HepG2 (cell line): ENCODE measurements at regions not wholly inside any gene's neighbourhood (a gene's known extent, or its start where the extent isn't known, plus 50 kb on each side); places are given as distances from the start of the nearest gene placed in this dataset.

Source experiments
- ATAC-seq: fragments of 200-7000 bp; cut with Tn5 transposase; 3 replicates; pipeline ENCODE4 v1.9.1; 2020; ENCODE audit warnings: mild to moderate bottlenecking, moderate library complexity
- BruUV-seq: library from RNA; stranded (reverse); fragments of 400-500 nt; replicated peaks from 2 replicates; lab custom pipeline; 2021; lab: Mats Ljungman, UMichigan
- CTCF ChIA-PET: fragments of 300-600 bp; formaldehyde crosslinking; extraction: SDS; loops from one replicate; lab custom pipeline; 2021; ENCODE audit warnings: low total read pairs, inconsistent platforms, low intra/inter-chr PET ratio; lab: Yijun Ruan, JAX
- POLR2A ChIA-PET: fragments of 350-600 bp; sonication (Branson Sonifier 250); formaldehyde crosslinking; loops from one replicate; lab custom pipeline; 2020; ENCODE audit warnings: antibody characterized with exemption, inconsistent platforms; lab: Yijun Ruan, JAX
- DNase-seq: peaks from one replicate; pipeline ENCODE4 v3.0.0-alpha.2; 2015; ENCODE audit warnings: low spot score
- FAIRE-seq: peaks from 3 replicates; lab custom pipeline; 2011; peaks lifted over from hg19 to GRCh38; lab: Jason Lieb, UNC
- H2AFZ ChIP-seq: one replicate; pipeline ENCODE4 v1.6.1; 2011; ENCODE audit warnings: low read length, inconsistent platforms
- H3K27ac ChIP-seq: fragments of 300-600 bp; 3 replicates; pipeline ENCODE4 v1.8.0; 2011; ENCODE audit warnings: mixed run types, mild to moderate bottlenecking, mixed read lengths, low read length, inconsistent platforms; ENCODE audit not compliant: insufficient read depth; ENCODE audit errors: extremely low read length
- H3K27me3 ChIP-seq, 2 experiments: fragments of 200-600 bp in 1 of 2; 2 replicates in 1 of 2; 3 replicates in 1 of 2; pipeline versions ENCODE4 v1.6.0 to v1.8.0; 2011; ENCODE audit warnings: low read length in 2 of 2, mild to moderate bottlenecking in 2 of 2, moderate library complexity in 2 of 2, inconsistent platforms in 1 of 2; ENCODE audit not compliant: insufficient read depth in 2 of 2, control insufficient read depth in 1 of 2
- H3K36me3 ChIP-seq, 2 experiments: fragments of 200-600 bp in 1 of 2; replicated peaks in 1 of 2; 2 replicates in 1 of 2; 3 replicates in 1 of 2; pipeline versions ENCODE4 v1.5.1 to v1.8.0; 2011; ENCODE audit warnings: low read length in 2 of 2, inconsistent platforms in 1 of 2; ENCODE audit not compliant: insufficient read depth in 2 of 2, control insufficient read depth in 1 of 2
- H3K4me1 ChIP-seq: 2 replicates; pipeline ENCODE4 v1.5.1; 2012; ENCODE audit warnings: low read length, inconsistent platforms; ENCODE audit not compliant: insufficient read depth
- H3K4me2 ChIP-seq: 2 replicates; pipeline ENCODE4 v1.6.0; 2011; ENCODE audit warnings: low read depth, low read length, inconsistent platforms
- H3K4me3 ChIP-seq, 3 experiments: fragments of 200-600 bp in 1 of 3; sonication (generic), shearing (Covaris generic) in 1 of 3; replicated peaks in 1 of 3; 2 replicates each; pipeline ENCODE4 v1.5.1; 2011 to 2016; ENCODE audit warnings: low read length in 3 of 3, inconsistent platforms in 2 of 3, low read depth in 2 of 3, mild to moderate bottlenecking in 2 of 3, control low read depth in 1 of 3, mixed read lengths in 1 of 3; ENCODE audit not compliant: insufficient read depth in 1 of 3
- H3K79me2 ChIP-seq: one replicate; pipeline ENCODE4 v1.6.1; 2011; ENCODE audit warnings: low read length, inconsistent platforms; ENCODE audit not compliant: insufficient read depth
- H3K9ac ChIP-seq: 2 replicates; pipeline ENCODE4 v1.6.0; 2011; ENCODE audit warnings: mild to moderate bottlenecking, low read depth, low read length, inconsistent platforms; ENCODE audit not compliant: insufficient read depth
- H3K9me3 ChIP-seq: 2 replicates; pipeline ENCODE4 v1.5.1; 2012; ENCODE audit warnings: mild to moderate bottlenecking, low read length
- H4K20me1 ChIP-seq: 2 replicates; pipeline ENCODE4 v1.6.0; 2011; ENCODE audit warnings: inconsistent platforms, mild to moderate bottlenecking, low read length, moderate library complexity; ENCODE audit not compliant: insufficient read depth
- BRCA1 ChIP-seq: sonication (generic); formaldehyde crosslinking; IDR thresholded peaks from 2 replicates; pipeline ENCODE4 v1.4.0; 2020; ENCODE audit warnings: missing genetic modification reagents
- CREB1 ChIP-seq, 2 experiments: fragments of 450-650 bp in 1 of 2; IDR thresholded peaks; 2 replicates each; pipeline ENCODE4 v1.6.1; 2016 to 2017; ENCODE audit warnings: control low read depth in 1 of 2, mild to moderate bottlenecking in 1 of 2, missing compliant biosample characterization in 1 of 2, missing genetic modification characterization in 1 of 2
- FOXP1 ChIP-seq, 2 experiments: fragments of 450-650 bp in 1 of 2; IDR thresholded peaks; 2 replicates each; pipeline ENCODE4 v1.6.1; 2017 to 2018; ENCODE audit warnings: antibody characterized with exemption in 1 of 2
- HNF1B ChIP-seq: sonication (generic); formaldehyde crosslinking; IDR thresholded peaks from 2 replicates; pipeline ENCODE4 v1.5.1; 2020; ENCODE audit warnings: mild to moderate bottlenecking, moderate library complexity, missing genetic modification reagents
- MAFF ChIP-seq: IDR thresholded peaks from 2 replicates; pipeline ENCODE4 v1.6.1; 2011; ENCODE audit warnings: low read depth, low read length, improper control_type of control experiment
- MAFK ChIP-seq, 2 experiments: IDR thresholded peaks in 1 of 2; conservative IDR thresholded peaks in 1 of 2; 2 replicates each; pipeline ENCODE4 v1.6.1; 2011; ENCODE audit warnings: improper control_type of control experiment in 2 of 2, low read length in 2 of 2
- NFKBIZ ChIP-seq: IDR thresholded peaks from 2 replicates; pipeline ENCODE4 v1.6.1; 2018; ENCODE audit warnings: missing genetic modification reagents, missing compliant biosample characterization
- NR3C1 ChIP-seq: sonication (generic); formaldehyde crosslinking; IDR thresholded peaks from 2 replicates; pipeline ENCODE4 v1.4.0; 2020; ENCODE audit warnings: missing genetic modification reagents
- PAWR ChIP-seq: sonication (generic); formaldehyde crosslinking; IDR thresholded peaks from 2 replicates; pipeline ENCODE4 v1.4.0; 2020; ENCODE audit warnings: missing genetic modification reagents, mild to moderate bottlenecking, borderline replicate concordance
- REXO4 ChIP-seq: sonication (generic); formaldehyde crosslinking; IDR thresholded peaks from 2 replicates; pipeline ENCODE4 v1.8.0; 2022; ENCODE audit warnings: missing genetic modification reagents, mild to moderate bottlenecking, borderline replicate concordance
- SETDB1 ChIP-seq: sonication (generic); formaldehyde crosslinking; IDR thresholded peaks from 2 replicates; pipeline ENCODE4 v1.5.1; 2020; ENCODE audit warnings: missing genetic modification reagents, mild to moderate bottlenecking, borderline replicate concordance
- TBX3 ChIP-seq: fragments of 450-650 bp; IDR thresholded peaks from 2 replicates; pipeline ENCODE4 v1.6.1; 2017; ENCODE audit warnings: antibody characterized with exemption, mild to moderate bottlenecking, inconsistent platforms, borderline replicate concordance
- ZBTB7B ChIP-seq: sonication (generic); formaldehyde crosslinking; IDR thresholded peaks from 2 replicates; pipeline ENCODE4 v1.4.0; 2020; ENCODE audit warnings: missing genetic modification reagents
- ZNF143 ChIP-seq: sonication (generic); formaldehyde crosslinking; IDR thresholded peaks from 2 replicates; pipeline ENCODE4 v1.4.0; 2020; ENCODE audit warnings: missing genetic modification reagents
- ZNF253 ChIP-seq: sonication (generic); formaldehyde crosslinking; IDR thresholded peaks from 2 replicates; pipeline ENCODE4 v1.8.0; 2022; ENCODE audit warnings: mild to moderate bottlenecking, missing genetic modification reagents, borderline replicate concordance
- ZNF329 ChIP-seq: sonication (generic); formaldehyde crosslinking; IDR thresholded peaks from 2 replicates; pipeline ENCODE4 v1.9.0; 2021; ENCODE audit warnings: low read depth, mild to moderate bottlenecking, missing genetic modification reagents
- ZNF431 ChIP-seq: sonication (generic); formaldehyde crosslinking; IDR thresholded peaks from 2 replicates; pipeline ENCODE4 v1.9.0; 2022; ENCODE audit warnings: missing genetic modification reagents, low read depth, mild to moderate bottlenecking, borderline replicate concordance
- ZNF468 ChIP-seq: sonication (generic); formaldehyde crosslinking; IDR thresholded peaks from 2 replicates; pipeline ENCODE4 v1.8.0; 2022; ENCODE audit warnings: mild to moderate bottlenecking, moderate library complexity, missing genetic modification reagents
- ZNF558 ChIP-seq: sonication (generic); formaldehyde crosslinking; IDR thresholded peaks from 2 replicates; pipeline ENCODE4 v1.9.0; 2022; ENCODE audit warnings: mild to moderate bottlenecking, missing genetic modification reagents, borderline replicate concordance
- WGBS: methylation state at CpG from one replicate; pipeline ENCODE4 v1.1.6; 2017; ENCODE audit warnings: low lambda C conversion rate; 5-methylcytosine and 5-hydroxymethylcytosine counted together
- in situ Hi-C: cut with HindIII; loops from 2 replicates; pipeline ENCODE4 v1.10.0; 2017; ENCODE audit warnings: low pct_unique_long_range_greater_than_20kb; ENCODE audit not compliant: extremely low pct_ligation_motif_present
- intact Hi-C: fragments of 100-400 bp; cut with micrococcal nuclease; formaldehyde crosslinking; loops from one replicate; pipeline ENCODE4 v1.10.0; 2022; ENCODE audit not compliant: unreplicated experiment

DNA sequence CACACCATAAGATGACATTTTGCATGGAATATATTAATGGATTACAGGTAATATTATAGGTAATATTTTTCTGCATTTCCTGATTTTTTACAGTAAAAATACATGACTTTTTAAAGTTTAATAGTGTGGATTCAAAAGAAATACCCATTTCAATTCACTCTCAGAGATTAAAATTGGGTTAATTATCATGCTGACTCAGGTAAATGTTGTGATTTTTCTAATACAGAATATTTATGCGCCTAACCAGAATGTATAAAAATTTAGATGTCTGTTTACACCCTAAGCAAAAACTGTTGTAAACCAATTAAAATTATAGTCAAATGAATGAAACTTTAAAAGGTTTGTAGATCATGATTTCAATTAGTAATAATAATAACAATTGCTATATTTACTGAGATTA, 117.2 kb upstream of the FLRT2 start:
- no peak overlapping the region for H3K27ac ChIP-seq
- FAIRE-seq (no peak), ATAC-seq (no peak), DNase-seq (no peak)
- intact Hi-C loops (no loop called here), in situ Hi-C loops (loop anchor here (10.0 kb wide), 1 partner anchor 112 kb away; no protein-coding TSS in a partner anchor)
- no TSS peak for BruUV-seq
- H3K27me3 ChIP-seq, result no peaks in the 10 kb centered on the region
- no peak overlapping the region for H3K9ac ChIP-seq
- H3K9me3 ChIP-seq, result peaks cover 56% of the 10 kb centered on the region
- H3K79me2 ChIP-seq, result no peaks in the 10 kb centered on the region
- POLR2A ChIA-PET, result no interaction called here
- TF ChIP-seq ZNF468 (no peak), MAFF (0 out of 2 replicates have a peak, but pooled peaks have one; percentile 52), MAFK (conservative IDR thresholded peaks at IDR 0.05 in 1 of 2, IDR thresholded peaks at IDR 0.05 in 1 of 2; ENCODE audit: low read length in 2 of 2) (peak; percentile 29 to 63; a peak in 3 of 4 replicates)
- H3K36me3 ChIP-seq, result no peaks in the 10 kb centered on the region
- H4K20me1 ChIP-seq, result no peaks in the 10 kb centered on the region
- H3K4me3 ChIP-seq, result no peak overlapping the region
- CTCF ChIA-PET, result no interaction called here
- H3K4me1 ChIP-seq, result no peaks in the 10 kb centered on the region
- no peak overlapping the region for H3K4me2 ChIP-seq
- 95% methylated on average over 1 of the region's 1 CpG for WGBS
- no peak overlapping the region for H2AFZ ChIP-seq

DNA sequence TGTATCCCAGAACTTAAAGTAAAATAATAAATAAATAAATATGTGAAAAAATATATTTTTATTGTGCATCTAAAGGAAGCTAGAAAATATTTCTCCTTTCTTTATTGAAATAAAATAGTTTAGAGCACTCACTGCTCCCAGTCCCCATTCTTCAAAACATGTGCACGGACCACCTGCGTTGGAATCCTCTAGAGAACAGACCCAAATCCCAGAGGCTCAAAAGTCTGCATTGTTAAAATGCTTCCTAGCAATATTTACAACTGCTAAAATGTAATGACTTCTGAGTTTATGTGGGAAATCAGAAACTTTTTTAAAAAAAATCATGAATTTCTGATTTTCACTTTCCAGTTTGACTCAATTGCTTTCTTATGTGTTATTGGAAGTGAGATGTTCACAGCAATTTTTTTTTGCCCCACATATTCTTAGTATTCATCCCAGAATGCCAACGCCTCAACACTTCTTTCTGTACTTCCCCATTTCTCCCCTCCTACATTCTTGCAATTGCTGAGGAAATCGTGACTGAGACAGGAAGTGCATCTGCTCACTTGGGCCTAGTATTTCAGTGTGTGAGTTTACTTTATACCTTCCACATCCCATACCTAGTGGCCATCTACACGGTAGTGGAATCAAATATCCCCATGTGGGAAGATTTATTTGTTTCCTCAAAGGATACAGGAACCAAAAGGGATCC, 116.0 kb upstream of the FLRT2 start:
- intact Hi-C loops (loop anchor here (2.0 kb wide), 1 partner anchor 115 kb away; no protein-coding TSS in a partner anchor), in situ Hi-C loops (loop anchor here (10.0 kb wide), 1 partner anchor 111 kb away; no protein-coding TSS in a partner anchor)
- POLR2A ChIA-PET, result no interaction called here
- no peaks in the 10 kb centered on the region for H3K4me1 ChIP-seq
- no peaks in the 10 kb centered on the region for H3K27me3 ChIP-seq
- CTCF ChIA-PET, result no interaction called here
- H3K79me2 ChIP-seq, result no peaks in the 10 kb centered on the region
- DNase-seq, result no peak
- H3K4me3 ChIP-seq, result no peak overlapping the region
- H3K9ac ChIP-seq, result no peak overlapping the region
- 3% methylated on average over 5 of the region's 5 CpGs for WGBS
- H3K9me3 ChIP-seq, result peaks cover 45% of the 10 kb centered on the region
- H3K36me3 ChIP-seq, result no peaks in the 10 kb centered on the region
- FAIRE-seq, result no peak
- H2AFZ ChIP-seq, result no peak overlapping the region
- ATAC-seq, result no peak
- no peak overlapping the region for H3K27ac ChIP-seq
- no peak overlapping the region for H3K4me2 ChIP-seq
- BruUV-seq, result no TSS peak
- H4K20me1 ChIP-seq, result no peaks in the 10 kb centered on the region
- TF ChIP-seq CREB1 (IDR thresholded peaks at IDR 0.05), result no peak
- no peak for TF ChIP-seq CREB1 (CRISPR knock-in tag; IDR thresholded peaks at IDR 0.05)
- no peak for TF ChIP-seq PAWR (CRISPR knock-in tag)
- no peak for TF ChIP-seq SETDB1
- no peak for TF ChIP-seq FOXP1 (IDR thresholded peaks at IDR 0.05)
- TF ChIP-seq FOXP1 (CRISPR knock-in tag; IDR thresholded peaks at IDR 0.05), result no peak
- TF ChIP-seq HNF1B (CRISPR knock-in tag), result no peak
- no peak for TF ChIP-seq ZNF431 (CRISPR knock-in tag)
- no peak for TF ChIP-seq NR3C1 (CRISPR knock-in tag)
- no peak for TF ChIP-seq TBX3
- no peak for TF ChIP-seq ZNF329 (CRISPR knock-in tag)
- TF ChIP-seq REXO4 (CRISPR knock-in tag), result no peak
- no peak for TF ChIP-seq NFKBIZ
- TF ChIP-seq ZBTB7B, result no peak
- TF ChIP-seq BRCA1 (CRISPR knock-in tag), result no peak
- TF ChIP-seq ZNF253 (CRISPR knock-in tag), result no peak
- TF ChIP-seq ZNF143 (CRISPR knock-in tag), result no peak
- no peak for TF ChIP-seq ZNF558 (CRISPR knock-in tag)
